GM12872 (cell line): ENCODE measurements at regions not wholly inside any gene's neighbourhood (a gene's known extent, or its start where the extent isn't known, plus 50 kb on each side); places are given as distances from the start of the nearest gene placed in this dataset.

Experiments used
- CTCF ChIP-seq: IDR thresholded peaks from 3 replicates; pipeline ENCODE4 v1.5.1; 2011; ENCODE audit warnings: low read depth, mild to moderate bottlenecking, low read length, moderate library complexity; ENCODE audit not compliant: insufficient read depth

GRCh38 chr10:58013406-58013805 lies 254.3 kb downstream of the IPMK start:
- TF ChIP-seq CTCF: no peak

GRCh38 chr10:58010073-58010702 lies 257.5 kb downstream of the IPMK start:
- no peak for TF ChIP-seq CTCF

GRCh38 chr10:58003945-58004344 lies 263.7 kb downstream of the IPMK start:
- no peak for TF ChIP-seq CTCF

- TF ChIP-seq CTCF: no peak
Measured at GRCh38 chr10:58001159-58001558, 266.5 kb downstream of the IPMK start.

GRCh38 chr10:57996536-57996935 lies 271.2 kb downstream of the IPMK start:
- TF ChIP-seq CTCF: no peak

GRCh38 chr10:57993302-57993701 lies 274.4 kb downstream of the IPMK start:
- no peak for TF ChIP-seq CTCF

GRCh38 chr10:57992321-57993077 lies 275.2 kb downstream of the IPMK start:
- TF ChIP-seq CTCF: no peak
